Panc1 (cell line): ENCODE measurements at regions not wholly inside any gene's neighbourhood (a gene's known extent, or its start where the extent isn't known, plus 50 kb on each side); places are given as distances from the start of the nearest gene placed in this dataset.
"Not testable (repeated sequence)": the region's sequence is repeated elsewhere in the genome, so short reads cannot be mapped to it uniquely, and the experiment has no call there.

Source experiments
- ATAC-seq: fragments of 200-7000 bp; cut with Tn5 transposase; 2 replicates; pipeline ENCODE4 v1.9.1; 2020; ENCODE audit warnings: mild to moderate bottlenecking, moderate library complexity
- BruUV-seq: library from RNA; stranded (reverse); fragments of 400-500 nt; replicated peaks from 2 replicates; lab custom pipeline; 2021; lab: Mats Ljungman, UMichigan
- CTCF ChIA-PET: fragments of 300-600 bp; sonication (Branson Sonifier 250); formaldehyde crosslinking; loops from one replicate; lab custom pipeline; 2022; ENCODE audit warnings: antibody characterized with exemption; lab: Charles Lee
- POLR2A ChIA-PET: fragments of 300-600 bp; sonication (Branson Sonifier 250); formaldehyde crosslinking; loops from one replicate; lab custom pipeline; 2022; ENCODE audit warnings: antibody characterized with exemption; lab: Charles Lee
- DNase-seq: peaks from one replicate; pipeline ENCODE4 v3.0.0-alpha.2; 2010; ENCODE audit warnings: low read depth, low spot score
- H3K27ac ChIP-seq: 2 replicates; pipeline ENCODE4 v1.5.1; 2011; ENCODE audit warnings: mild to moderate bottlenecking, low read length, inconsistent platforms
- H3K27me3 ChIP-seq: fragments of 200-500 bp; sonication (Bioruptor generic); 2 replicates; pipeline ENCODE4 v1.6.0; 2014; ENCODE audit warnings: low read length, inconsistent platforms; ENCODE audit not compliant: control insufficient read depth, insufficient read depth
- H3K36me3 ChIP-seq: fragments of 200-500 bp; sonication (Bioruptor generic); 2 replicates; pipeline ENCODE4 v1.5.1; 2014; ENCODE audit warnings: inconsistent platforms, mild to moderate bottlenecking, low read length, moderate library complexity; ENCODE audit not compliant: control insufficient read depth, insufficient read depth
- H3K4me1 ChIP-seq: 2 replicates; pipeline ENCODE4 v1.5.1; 2011; ENCODE audit warnings: inconsistent platforms, mild to moderate bottlenecking, low read length, moderate library complexity; ENCODE audit not compliant: control insufficient read depth, insufficient read depth
- H3K4me3 ChIP-seq, 2 experiments: 2 replicates each; pipeline ENCODE4 v1.5.1; 2011 to 2012; ENCODE audit warnings: low read depth in 2 of 2, low read length in 2 of 2, mild to moderate bottlenecking in 2 of 2, inconsistent platforms in 1 of 2, moderate library complexity in 1 of 2
- H3K9me3 ChIP-seq: fragments of 200-500 bp; sonication (Bioruptor generic); 2 replicates; pipeline ENCODE4 v1.5.1; 2014; ENCODE audit warnings: low read depth, mild to moderate bottlenecking, inconsistent platforms, low read length, moderate library complexity; ENCODE audit not compliant: control insufficient read depth, insufficient read depth
- POLR2AphosphoS5 ChIP-seq: IDR thresholded peaks from 2 replicates; pipeline ENCODE4 v1.6.1; 2012; ENCODE audit warnings: mild to moderate bottlenecking, low read depth, low read length, moderate library complexity
- SIN3A ChIP-seq: IDR thresholded peaks from 2 replicates; pipeline ENCODE4 v1.6.1; 2012; ENCODE audit warnings: low read depth, mild to moderate bottlenecking, low read length, moderate library complexity, borderline replicate concordance; ENCODE audit not compliant: insufficient read depth
- TCF7L2 ChIP-seq: IDR thresholded peaks from 2 replicates; pipeline ENCODE4 v1.6.1; 2011; ENCODE audit warnings: mild to moderate bottlenecking, low read depth, low read length, inconsistent platforms
- in situ Hi-C: cut with HindIII; loops from 2 replicates; pipeline ENCODE4 v1.10.0; 2016; ENCODE audit warnings: low sequenced_read_pairs, low pct_unique_long_range_greater_than_20kb
- intact Hi-C: fragments of 100-400 bp; cut with micrococcal nuclease; formaldehyde crosslinking; loops from one replicate; pipeline ENCODE4 v1.10.0; 2022; ENCODE audit not compliant: unreplicated experiment
- TF ChIP-seq, protein P1 (sequence below), 2 experiments: IDR thresholded peaks; 2 replicates each; pipeline ENCODE4 v1.6.1; 2011 to 2012; ENCODE audit warnings: low read depth in 2 of 2, control low read depth in 1 of 2, low read length in 1 of 2, mild to moderate bottlenecking in 1 of 2, moderate library complexity in 1 of 2; ENCODE audit not compliant: insufficient read depth in 1 of 2
- TF ChIP-seq, protein P2 (sequence below): fragments of 450-650 bp; IDR thresholded peaks from 2 replicates; pipeline ENCODE4 v1.5.1; 2017; ENCODE audit warnings: mild to moderate bottlenecking

DNA sequence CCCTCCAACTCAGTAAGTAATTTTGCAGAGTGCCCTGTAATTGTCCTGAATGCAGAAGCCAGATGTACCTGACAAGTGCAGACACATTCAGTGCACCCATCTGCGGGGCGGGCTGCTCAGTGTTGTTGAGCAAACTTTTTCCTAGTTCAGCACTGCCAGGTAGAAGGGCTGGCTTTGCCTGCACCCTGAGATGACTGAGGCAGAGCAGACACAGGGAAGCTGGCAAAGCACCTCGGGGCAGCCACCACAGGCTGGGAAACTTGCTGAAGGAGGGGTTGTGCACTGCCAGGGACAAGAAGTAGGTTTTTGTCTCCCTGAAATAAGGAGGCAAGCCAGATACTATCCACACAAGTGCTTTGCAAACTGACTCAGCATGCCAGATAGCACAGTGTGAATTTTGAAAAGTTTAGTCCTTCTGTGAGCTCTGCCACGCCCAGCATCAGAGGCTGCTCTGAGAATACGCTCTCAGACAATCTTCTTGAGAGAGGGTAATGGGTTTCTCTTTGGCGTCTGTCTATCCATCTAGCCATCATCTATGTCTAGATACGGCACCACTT is 62.3 kb downstream of the SOWAHC start:
- Histone ChIP-seq H3K27ac (no peak overlapping the region), H3K9me3 (no peaks in the 10 kb centered on the region), H3K36me3 (no peaks in the 10 kb centered on the region), H3K4me3 (no peak overlapping the region), H3K27me3 (no peaks in the 10 kb centered on the region), H3K4me1 (peaks cover 4% of the 10 kb centered on the region; the same call in 1 of the 2 replicates)
- ATAC-seq, result peak; percentile 54; the same call in 1 of the 2 replicates
- CTCF ChIA-PET, result no interaction called here
- intact Hi-C loops, result no loop called here
- DNase-seq, result no peak
- in situ Hi-C loops, result no loop called here
- BruUV-seq, result no TSS peak
- TF ChIP-seq, protein P1, sequence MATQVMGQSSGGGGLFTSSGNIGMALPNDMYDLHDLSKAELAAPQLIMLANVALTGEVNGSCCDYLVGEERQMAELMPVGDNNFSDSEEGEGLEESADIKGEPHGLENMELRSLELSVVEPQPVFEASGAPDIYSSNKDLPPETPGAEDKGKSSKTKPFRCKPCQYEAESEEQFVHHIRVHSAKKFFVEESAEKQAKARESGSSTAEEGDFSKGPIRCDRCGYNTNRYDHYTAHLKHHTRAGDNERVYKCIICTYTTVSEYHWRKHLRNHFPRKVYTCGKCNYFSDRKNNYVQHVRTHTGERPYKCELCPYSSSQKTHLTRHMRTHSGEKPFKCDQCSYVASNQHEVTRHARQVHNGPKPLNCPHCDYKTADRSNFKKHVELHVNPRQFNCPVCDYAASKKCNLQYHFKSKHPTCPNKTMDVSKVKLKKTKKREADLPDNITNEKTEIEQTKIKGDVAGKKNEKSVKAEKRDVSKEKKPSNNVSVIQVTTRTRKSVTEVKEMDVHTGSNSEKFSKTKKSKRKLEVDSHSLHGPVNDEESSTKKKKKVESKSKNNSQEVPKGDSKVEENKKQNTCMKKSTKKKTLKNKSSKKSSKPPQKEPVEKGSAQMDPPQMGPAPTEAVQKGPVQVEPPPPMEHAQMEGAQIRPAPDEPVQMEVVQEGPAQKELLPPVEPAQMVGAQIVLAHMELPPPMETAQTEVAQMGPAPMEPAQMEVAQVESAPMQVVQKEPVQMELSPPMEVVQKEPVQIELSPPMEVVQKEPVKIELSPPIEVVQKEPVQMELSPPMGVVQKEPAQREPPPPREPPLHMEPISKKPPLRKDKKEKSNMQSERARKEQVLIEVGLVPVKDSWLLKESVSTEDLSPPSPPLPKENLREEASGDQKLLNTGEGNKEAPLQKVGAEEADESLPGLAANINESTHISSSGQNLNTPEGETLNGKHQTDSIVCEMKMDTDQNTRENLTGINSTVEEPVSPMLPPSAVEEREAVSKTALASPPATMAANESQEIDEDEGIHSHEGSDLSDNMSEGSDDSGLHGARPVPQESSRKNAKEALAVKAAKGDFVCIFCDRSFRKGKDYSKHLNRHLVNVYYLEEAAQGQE (IDR thresholded peaks at IDR 0.05; ENCODE audit: insufficient read depth in 1 of 2, low read depth in 2 of 2, low read length in 1 of 2), result no peak
- TF ChIP-seq POLR2AphosphoS5, result no peak
- TF ChIP-seq TCF7L2, result no peak
- TF ChIP-seq, protein P2, sequence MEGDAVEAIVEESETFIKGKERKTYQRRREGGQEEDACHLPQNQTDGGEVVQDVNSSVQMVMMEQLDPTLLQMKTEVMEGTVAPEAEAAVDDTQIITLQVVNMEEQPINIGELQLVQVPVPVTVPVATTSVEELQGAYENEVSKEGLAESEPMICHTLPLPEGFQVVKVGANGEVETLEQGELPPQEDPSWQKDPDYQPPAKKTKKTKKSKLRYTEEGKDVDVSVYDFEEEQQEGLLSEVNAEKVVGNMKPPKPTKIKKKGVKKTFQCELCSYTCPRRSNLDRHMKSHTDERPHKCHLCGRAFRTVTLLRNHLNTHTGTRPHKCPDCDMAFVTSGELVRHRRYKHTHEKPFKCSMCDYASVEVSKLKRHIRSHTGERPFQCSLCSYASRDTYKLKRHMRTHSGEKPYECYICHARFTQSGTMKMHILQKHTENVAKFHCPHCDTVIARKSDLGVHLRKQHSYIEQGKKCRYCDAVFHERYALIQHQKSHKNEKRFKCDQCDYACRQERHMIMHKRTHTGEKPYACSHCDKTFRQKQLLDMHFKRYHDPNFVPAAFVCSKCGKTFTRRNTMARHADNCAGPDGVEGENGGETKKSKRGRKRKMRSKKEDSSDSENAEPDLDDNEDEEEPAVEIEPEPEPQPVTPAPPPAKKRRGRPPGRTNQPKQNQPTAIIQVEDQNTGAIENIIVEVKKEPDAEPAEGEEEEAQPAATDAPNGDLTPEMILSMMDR, result no peak
- no peak for TF ChIP-seq SIN3A
- POLR2A ChIA-PET, result no interaction called here

DNA sequence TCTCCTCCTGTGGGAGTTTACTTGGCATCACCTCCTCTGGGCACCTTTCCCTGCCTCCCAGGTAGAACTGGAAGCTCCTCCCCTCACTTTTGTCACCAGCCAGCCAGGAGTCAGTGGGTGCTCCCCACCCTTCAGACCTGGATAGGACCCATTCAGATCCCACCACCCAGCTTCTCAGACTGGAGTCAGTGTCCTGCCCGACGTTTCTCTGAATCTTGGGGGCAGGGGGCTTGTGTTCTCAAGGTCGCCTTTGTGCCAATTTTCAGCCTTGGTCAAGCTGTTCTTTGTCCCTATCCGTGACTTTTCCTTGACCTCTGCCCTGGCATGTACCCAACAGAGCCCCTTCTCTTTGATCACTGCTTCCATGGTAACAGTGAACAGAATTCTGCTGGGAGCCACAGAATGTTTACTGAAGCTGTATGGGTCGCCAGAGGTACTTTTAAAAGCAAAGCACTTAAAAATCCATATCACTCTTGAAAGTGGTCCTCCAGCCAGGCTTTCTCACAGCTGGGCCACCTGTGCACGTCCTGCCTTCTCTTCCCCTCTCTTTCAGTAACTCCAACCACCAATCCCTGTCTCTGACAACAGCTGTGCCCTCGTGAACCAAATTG is 63.1 kb downstream of the SOWAHC start:
- not testable (repeated sequence) for ATAC-seq, BruUV-seq

DNA sequence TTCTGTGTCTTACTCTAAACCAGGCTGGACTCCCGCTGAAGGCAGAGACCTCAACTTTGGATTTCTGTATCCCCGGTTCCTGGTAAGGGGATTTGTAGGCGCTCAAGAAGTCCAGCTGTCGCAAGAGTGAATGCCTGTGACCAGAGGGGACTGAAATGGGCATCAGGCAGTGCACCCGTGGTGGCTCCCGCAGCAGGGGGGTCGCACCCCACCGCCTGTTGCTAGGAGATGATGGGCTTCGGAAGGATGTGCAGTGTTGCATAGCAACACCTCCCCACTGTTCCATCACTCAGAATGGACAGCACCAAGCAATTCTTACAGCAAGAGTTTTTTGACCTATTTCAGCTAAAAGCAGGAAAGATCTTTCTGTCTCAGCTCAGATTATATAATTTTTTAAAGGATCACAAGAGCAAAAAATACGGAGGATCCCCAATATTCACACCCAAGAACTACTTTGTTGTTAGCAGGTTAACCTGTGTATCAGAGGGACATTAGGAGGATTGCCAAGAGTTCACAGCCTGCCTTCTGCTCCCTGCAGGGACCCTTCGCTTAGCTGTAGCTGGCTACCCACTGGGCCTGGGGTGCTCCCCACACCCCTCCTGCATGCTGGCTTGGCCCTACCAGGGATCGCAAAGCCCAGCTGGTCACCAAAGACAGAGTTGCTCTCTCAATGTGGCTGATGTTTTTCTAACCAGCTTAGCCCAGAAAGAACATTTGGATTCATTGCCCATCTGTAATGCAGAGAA is 63.8 kb downstream of the SOWAHC start:
- TF ChIP-seq, protein P2, result no peak
- TF ChIP-seq POLR2AphosphoS5 (no peak), SIN3A (no peak), TCF7L2 (no peak)
- TF ChIP-seq, protein P1 (IDR thresholded peaks at IDR 0.05; ENCODE audit: insufficient read depth in 1 of 2, low read depth in 2 of 2, low read length in 1 of 2), result no peak
- no TSS peak for BruUV-seq
- Histone ChIP-seq H3K27ac (no peak overlapping the region), H3K9me3 (no peaks in the 10 kb centered on the region), H3K4me1 (peaks cover 4% of the 10 kb centered on the region; the same call in 1 of the 2 replicates), H3K36me3 (no peaks in the 10 kb centered on the region), H3K4me3 (no peak overlapping the region), H3K27me3 (no peaks in the 10 kb centered on the region)
- ATAC-seq (no peak), DNase-seq (no peak)
- intact Hi-C loops (no loop called here), in situ Hi-C loops (no loop called here)
- POLR2A ChIA-PET, result no interaction called here
- CTCF ChIA-PET, result no interaction called here

More for the DNA sequence above, 63.1 kb downstream of the SOWAHC start:
- intact Hi-C loops, H3K4me3 ChIP-seq, H3K27me3 ChIP-seq, H3K36me3 ChIP-seq, in situ Hi-C loops, POLR2A ChIA-PET, DNase-seq, H3K27ac ChIP-seq, H3K4me1 ChIP-seq, H3K9me3 ChIP-seq, CTCF ChIA-PET: not testable (repeated sequence)
